ENCODE measurements at regions not wholly inside any gene's neighbourhood (a gene's known extent, or its start where the extent isn't known, plus 50 kb on each side); places are given as distances from the start of the nearest gene placed in this dataset.

DNA sequence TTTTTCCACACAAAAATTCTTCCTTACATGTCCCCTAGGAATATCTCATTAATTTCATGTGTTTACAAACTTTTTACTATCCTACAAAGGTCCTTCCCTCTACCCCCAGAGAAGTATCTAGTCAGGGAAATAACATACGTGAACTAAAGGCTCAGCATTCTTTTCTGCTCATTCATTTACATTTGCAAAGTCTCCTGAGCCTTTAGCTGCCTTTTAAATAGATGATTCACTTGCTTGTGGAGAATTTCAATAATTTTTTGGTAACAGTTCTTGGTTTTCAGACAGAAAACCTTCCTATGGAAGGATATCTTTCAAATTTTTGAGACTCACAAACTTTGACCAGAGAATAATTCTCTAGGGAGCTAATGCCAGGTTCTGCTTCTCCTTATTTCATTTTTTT is 81.5 kb upstream of the RMDN2 start:
- DNase-seq = no peak

DNA sequence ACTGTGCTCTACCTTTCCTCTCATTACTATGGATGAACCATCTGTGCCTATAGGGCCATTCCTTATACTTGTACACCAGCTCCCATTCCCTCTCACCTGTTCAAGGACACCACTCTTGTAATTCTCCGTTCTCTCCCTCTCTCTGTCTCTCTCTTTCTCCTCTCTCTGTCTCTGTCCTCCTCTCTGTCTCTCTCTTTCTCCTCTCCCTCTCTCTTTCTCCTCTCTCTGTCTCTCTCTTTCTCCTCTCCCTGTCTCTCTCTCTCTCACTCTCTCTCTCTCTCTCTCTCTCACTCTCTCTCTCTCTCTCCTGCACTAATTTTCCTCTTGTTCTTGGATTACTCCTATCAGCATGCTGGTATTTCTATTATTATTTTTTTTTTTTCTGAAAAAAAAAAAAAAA is 78.9 kb upstream of the RMDN2 start:
- DNase-seq = no peak

DNA sequence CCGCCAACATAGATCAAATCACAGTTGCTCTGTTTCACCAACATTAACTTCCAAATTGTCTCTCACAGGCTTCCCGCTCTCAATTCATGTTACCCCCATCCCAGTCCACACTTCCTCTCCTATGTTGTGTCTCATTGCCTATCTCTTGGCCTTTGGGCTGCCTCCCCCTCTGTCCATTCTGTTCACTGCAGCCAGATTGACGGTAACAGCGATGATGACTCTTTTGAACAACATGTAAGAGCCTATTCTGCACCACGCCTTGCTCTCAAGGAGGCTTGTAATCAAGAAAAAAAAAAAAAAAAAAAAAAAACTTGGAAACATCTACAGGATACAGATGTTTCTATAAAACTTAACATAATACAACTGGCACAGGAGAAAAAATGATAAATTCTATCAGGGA is 77.3 kb upstream of the RMDN2 start:
- DNase-seq = no peak

- no peak for DNase-seq
Measured at GRCh38 chr2:37848451-37848850, 76.6 kb upstream of the RMDN2 start.

DNA sequence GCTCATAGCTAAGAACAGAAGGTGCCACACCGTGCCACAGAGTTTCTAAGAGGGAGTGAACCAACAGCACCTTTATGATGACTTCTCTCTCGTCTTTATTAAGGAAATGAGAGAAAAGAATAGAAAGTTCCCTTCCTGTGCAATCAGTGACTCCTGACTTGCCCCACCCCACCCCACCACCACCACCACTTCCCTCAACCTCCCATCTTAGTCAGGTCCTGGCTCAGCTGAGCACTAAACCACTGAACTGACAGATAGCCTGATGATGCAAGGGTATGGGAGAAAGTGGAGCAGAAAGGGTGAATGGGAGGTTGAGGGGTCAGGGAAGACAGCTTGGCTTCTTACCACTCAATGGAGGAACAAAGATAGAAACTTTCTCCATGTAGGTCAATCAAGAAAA is 75.2 kb upstream of the RMDN2 start:
- no peak for DNase-seq

DNA sequence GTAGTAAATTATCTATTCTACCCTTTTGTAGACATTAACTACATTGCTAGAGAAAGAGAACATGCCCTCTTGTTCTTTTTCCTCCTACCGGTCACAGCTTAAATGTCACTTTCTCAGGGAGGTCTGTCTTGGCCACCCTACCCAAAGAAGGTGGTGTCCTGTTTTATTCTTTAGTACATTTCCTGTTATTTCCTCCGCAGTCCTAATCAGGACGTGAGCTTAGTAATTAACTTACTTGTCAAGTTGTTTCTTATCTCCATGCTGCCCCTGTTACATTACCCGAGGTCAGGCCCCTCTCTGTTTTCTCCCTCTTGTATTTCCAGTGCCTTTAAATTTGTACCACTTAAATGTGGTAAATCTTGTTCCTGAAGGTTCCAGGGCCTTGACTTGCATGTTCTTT is 73.7 kb upstream of the RMDN2 start:
- no peak for DNase-seq

GRCh38 chr2:37851828-37852584 is 73.1 kb upstream of the RMDN2 start:
- no peak for DNase-seq

GRCh38 chr2:37852585-37853014 is 72.5 kb upstream of the RMDN2 start:
- no peak for DNase-seq

DNA sequence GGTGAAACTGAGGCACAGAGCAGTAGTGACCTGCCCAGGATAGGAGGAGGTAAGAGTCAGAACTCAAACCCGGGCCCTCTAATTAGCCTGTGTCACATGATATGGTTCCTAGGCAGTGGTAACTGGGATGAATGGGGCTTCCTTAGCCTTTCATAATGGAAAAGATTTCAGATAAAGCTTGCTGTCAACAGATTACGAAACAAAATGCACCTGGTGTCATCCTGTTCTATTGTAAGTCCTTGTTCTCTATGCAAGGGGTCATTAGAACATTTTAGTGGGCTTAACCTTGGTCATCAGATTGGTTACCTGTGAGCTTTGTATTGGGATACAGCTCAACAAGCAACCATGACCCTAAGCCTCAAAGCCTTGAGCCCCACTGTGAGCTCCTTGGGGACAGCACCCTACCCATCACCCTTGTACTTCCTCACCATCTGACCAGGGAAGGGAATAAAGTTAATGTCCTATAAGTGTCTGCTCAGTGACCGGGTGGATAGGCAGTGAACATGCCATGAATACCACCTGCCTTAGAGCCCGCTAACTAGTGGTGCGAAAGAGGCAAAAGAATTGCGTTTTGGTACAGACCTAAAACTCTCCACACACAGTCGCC is 70.3 kb upstream of the RMDN2 start:
- no peak for DNase-seq

GRCh38 chr2:37855283-37856041 is 69.6 kb upstream of the RMDN2 start:
- no peak for DNase-seq

- DNase-seq = no peak
Measured at GRCh38 chr2:37856101-37856751, 68.9 kb upstream of the RMDN2 start.

DNA sequence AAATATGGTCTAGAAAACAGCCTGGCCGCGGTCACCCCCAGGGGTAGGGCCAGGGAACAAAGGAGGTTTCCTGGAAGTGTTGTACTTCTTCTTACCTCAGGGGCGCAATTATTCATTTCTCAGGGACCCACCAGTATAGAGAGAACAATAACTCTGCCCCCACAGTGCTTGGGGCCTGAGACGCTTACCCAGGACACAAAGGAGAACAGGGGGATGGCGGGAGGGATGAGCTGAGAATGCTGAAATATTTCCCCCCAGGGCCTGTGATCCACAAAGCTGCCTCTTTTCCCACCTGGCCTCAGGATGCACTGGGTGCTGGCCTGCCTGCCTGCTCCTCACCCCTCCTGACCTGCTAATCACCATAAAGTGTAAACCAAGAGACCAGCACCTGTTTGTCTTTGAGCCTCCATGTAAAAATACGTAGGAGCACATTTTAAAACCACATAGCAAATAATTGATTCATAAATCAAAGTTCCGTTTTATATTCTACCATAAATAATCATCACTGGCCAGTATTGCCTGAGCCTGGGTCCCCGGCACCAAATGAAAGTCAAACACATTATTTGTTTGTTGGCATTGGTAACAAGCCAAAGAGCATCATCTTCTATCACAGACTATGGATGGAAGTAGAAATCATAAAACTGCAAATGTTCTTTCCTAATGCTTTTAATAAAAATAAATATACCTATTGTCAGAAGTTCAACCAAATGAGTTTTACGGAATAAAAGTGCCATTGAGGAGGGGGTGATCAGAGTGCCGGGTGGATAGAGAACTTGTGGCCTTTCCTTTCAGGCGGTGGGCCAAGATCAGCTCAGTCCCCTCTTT is 67.3 kb upstream of the RMDN2 start:
- no peak for DNase-seq

GRCh38 chr2:37858400-37858711 is 66.7 kb upstream of the RMDN2 start:
- no peak for DNase-seq

GRCh38 chr2:37858725-37859267 is 66.3 kb upstream of the RMDN2 start:
- no peak for DNase-seq

GRCh38 chr2:37862620-37863019 is 62.5 kb upstream of the RMDN2 start:
- no peak for DNase-seq

DNA sequence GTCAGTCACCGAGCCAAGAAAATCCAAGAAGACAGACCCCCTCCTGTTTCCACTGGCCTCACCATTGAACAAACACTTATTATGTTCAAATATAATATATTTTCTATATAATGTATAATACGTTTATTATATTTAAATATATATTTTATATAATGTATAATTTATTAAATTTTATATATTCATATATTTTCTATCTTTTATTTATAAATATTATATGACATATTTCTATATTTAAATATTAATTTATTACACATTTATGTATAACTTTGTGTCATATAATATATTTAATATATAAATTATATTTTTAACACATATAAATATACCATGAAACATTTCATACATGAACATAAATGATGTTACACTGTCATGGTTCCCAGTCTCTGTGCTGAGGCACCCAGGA is 60.9 kb upstream of the RMDN2 start:
- DNase-seq = no peak

- DNase-seq = no peak
Measured at GRCh38 chr2:37865640-37866039, 59.4 kb upstream of the RMDN2 start.

DNA sequence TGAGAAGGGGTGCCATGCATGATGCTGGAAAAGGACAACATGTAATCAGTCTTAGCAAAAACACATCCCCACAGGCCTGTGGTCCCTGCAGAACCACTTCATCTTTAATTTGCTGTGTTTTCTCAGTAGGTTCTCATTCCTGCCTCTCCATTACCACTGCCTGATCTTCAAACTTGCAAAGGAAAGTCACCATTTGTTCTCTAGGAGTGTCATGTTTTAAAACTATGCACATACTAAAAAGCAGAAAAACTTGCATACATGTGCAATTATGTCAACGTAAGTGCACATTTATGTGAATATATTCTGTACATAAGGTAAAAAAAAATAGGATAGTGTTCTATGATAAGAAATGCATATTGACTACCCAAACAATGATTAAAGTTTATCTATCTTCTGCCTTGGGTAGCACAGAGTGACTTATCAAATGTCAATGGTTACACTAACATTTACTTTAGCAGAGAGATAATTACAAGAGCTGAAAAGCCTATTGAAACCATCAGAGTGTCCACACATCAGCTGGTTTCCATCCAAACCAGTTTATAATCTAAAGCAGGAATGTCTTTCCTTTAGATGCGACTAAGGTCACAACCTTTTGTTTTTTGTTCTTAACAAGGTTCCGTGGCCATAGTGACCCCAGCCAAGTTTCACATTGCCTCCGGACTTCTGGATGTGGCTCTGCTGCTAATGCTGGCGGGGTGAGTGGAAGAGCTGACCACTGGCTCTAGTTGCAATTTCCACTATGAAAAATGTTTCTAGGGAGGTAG is 58.7 kb upstream of the RMDN2 start:
- no peak for DNase-seq

- no peak for DNase-seq
Measured at GRCh38 chr2:37867166-37867565, 57.9 kb upstream of the RMDN2 start.

- no peak for DNase-seq
Measured at GRCh38 chr2:37868866-37869265, 56.2 kb upstream of the RMDN2 start.

GRCh38 chr2:37869304-37869703 is 55.8 kb upstream of the RMDN2 start:
- no peak for DNase-seq

DNA sequence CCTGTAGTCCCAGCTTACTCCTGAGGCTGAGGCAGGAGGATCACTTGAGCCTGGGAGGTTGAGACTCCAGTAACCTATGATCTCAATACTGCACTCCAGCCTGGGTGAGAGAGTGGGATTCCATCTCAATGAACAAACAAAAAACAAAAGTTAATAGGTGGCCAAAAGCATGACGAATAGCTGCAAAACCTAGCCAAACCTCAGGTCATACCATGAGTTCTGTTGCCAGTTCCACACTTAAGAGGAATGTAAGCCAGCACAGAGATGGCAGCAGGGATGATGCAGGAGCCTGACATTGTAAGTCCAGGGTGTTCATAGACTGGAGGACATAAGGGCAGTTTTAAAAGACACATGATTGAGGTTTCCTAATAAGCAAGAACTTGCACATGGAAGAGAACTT is 55.3 kb upstream of the RMDN2 start:
- no peak for DNase-seq
